Kidney (tissue), 13 donors: ENCODE measurements at regions not wholly inside any gene's neighbourhood (a gene's known extent, or its start where the extent isn't known, plus 50 kb on each side); places are given as distances from the start of the nearest gene placed in this dataset.
"Not testable (repeated sequence)": the region's sequence is repeated elsewhere in the genome, so short reads cannot be mapped to it uniquely, and the experiment has no call there.

Source experiments
- DNase-seq, 5 donors: peaks; one replicate each; pipeline ENCODE4 v3.0.0-alpha.2; 2013 to 2020
- FAIRE-seq: peaks from 2 replicates; lab custom pipeline; 2012; peaks lifted over from hg19 to GRCh38; lab: Jason Lieb, UNC
- H3K27ac ChIP-seq, 2 donors: one replicate each; pipeline ENCODE4 v1.7.0; 2013; ENCODE audit warnings: low read depth in 2 of 2, low read length in 2 of 2, inconsistent platforms in 1 of 2
- H3K27me3 ChIP-seq: one replicate; pipeline ENCODE4 v1.7.1; 2013; ENCODE audit warnings: low read length, inconsistent platforms; ENCODE audit not compliant: control insufficient read depth, insufficient read depth
- H3K36me3 ChIP-seq, 3 donors: one replicate each; pipeline versions ENCODE4 v1.7.0 to v1.7.1; 2013; ENCODE audit warnings: low read length in 3 of 3, control low read depth in 1 of 3, inconsistent platforms in 1 of 3; ENCODE audit not compliant: insufficient read depth in 3 of 3, control insufficient read depth in 2 of 3
- H3K4me1 ChIP-seq, 3 donors: one replicate each; pipeline versions ENCODE4 v1.7.0 to v1.7.1; 2013; ENCODE audit warnings: low read length in 3 of 3, inconsistent platforms in 1 of 3, low read depth in 1 of 3; ENCODE audit not compliant: control insufficient read depth in 2 of 3, insufficient read depth in 2 of 3
- H3K4me3 ChIP-seq, 3 donors: one replicate each; pipeline versions ENCODE4 v1.7.0 to v1.8.1; 2013; ENCODE audit warnings: low read length in 3 of 3, control low read depth in 1 of 3, inconsistent platforms in 1 of 3
- H3K9ac ChIP-seq, 3 donors: one replicate each; pipeline versions ENCODE4 v1.7.0 to v1.7.1; 2013; ENCODE audit warnings: low read length in 3 of 3, control low read depth in 1 of 3, inconsistent platforms in 1 of 3
- H3K9me3 ChIP-seq, 3 donors: one replicate each; pipeline versions ENCODE4 v1.7.0 to v1.7.1; 2013; ENCODE audit warnings: low read length in 3 of 3, control low read depth in 1 of 3, inconsistent platforms in 1 of 3; ENCODE audit not compliant: control insufficient read depth in 2 of 3, insufficient read depth in 1 of 3
- intact Hi-C: fragments of 100-400 bp; cut with DNase I; formaldehyde crosslinking; loops from one replicate; pipeline ENCODE4 v1.11.1; 2022
- TF ChIP-seq, protein P1 (sequence below): IDR thresholded peaks from 3 replicates; pipeline ENCODE4 v1.5.1; 2012; ENCODE audit warnings: mild to moderate bottlenecking, moderate library complexity, borderline replicate concordance; ENCODE audit not compliant: insufficient read depth; ENCODE audit errors: extremely low read depth
- donor health status: control.
- donor health status: control.
- donor health status: control.
- donor health status: control.
- donor health status: control.
- donor health status: DM: yes; HTN: yes; CAD: no.
- donor health status: Normal renal cell carcinoma (clear cell type).

GRCh38 chr3:154864947-154865346, 215.2 kb upstream of the MME start:
- intact Hi-C loops, result no loop called here
- H3K4me1 ChIP-seq, result no peaks in the 10 kb centered on the region
- no peak for FAIRE-seq

GRCh38 chr3:154862265-154862664, 217.9 kb upstream of the MME start:
- Histone ChIP-seq H3K36me3 (no peaks in the 10 kb centered on the region), H3K9ac (no peak overlapping the region), H3K9me3 (no peaks in the 10 kb centered on the region), H3K4me1 (no peaks in the 10 kb centered on the region), H3K27ac (no peak overlapping the region), H3K4me3 (no peak overlapping the region), H3K27me3 (no peaks in the 10 kb centered on the region)
- no peak for DNase-seq
- TF ChIP-seq, protein P1, sequence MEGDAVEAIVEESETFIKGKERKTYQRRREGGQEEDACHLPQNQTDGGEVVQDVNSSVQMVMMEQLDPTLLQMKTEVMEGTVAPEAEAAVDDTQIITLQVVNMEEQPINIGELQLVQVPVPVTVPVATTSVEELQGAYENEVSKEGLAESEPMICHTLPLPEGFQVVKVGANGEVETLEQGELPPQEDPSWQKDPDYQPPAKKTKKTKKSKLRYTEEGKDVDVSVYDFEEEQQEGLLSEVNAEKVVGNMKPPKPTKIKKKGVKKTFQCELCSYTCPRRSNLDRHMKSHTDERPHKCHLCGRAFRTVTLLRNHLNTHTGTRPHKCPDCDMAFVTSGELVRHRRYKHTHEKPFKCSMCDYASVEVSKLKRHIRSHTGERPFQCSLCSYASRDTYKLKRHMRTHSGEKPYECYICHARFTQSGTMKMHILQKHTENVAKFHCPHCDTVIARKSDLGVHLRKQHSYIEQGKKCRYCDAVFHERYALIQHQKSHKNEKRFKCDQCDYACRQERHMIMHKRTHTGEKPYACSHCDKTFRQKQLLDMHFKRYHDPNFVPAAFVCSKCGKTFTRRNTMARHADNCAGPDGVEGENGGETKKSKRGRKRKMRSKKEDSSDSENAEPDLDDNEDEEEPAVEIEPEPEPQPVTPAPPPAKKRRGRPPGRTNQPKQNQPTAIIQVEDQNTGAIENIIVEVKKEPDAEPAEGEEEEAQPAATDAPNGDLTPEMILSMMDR, result no peak
- FAIRE-seq, result no peak
- intact Hi-C loops, result no loop called here

More at GRCh38 chr3:154864947-154865346, 215.2 kb upstream of the MME start:
- DNase-seq, result no peak
- no peaks in the 10 kb centered on the region for H3K36me3 ChIP-seq
- no peaks in the 10 kb centered on the region for H3K27me3 ChIP-seq
- H3K27ac ChIP-seq, result no peak overlapping the region
- no peaks in the 10 kb centered on the region for H3K9me3 ChIP-seq
- no peak overlapping the region for H3K4me3 ChIP-seq
- H3K9ac ChIP-seq, result no peak overlapping the region
- TF ChIP-seq, protein P1, result no peak

DNA sequence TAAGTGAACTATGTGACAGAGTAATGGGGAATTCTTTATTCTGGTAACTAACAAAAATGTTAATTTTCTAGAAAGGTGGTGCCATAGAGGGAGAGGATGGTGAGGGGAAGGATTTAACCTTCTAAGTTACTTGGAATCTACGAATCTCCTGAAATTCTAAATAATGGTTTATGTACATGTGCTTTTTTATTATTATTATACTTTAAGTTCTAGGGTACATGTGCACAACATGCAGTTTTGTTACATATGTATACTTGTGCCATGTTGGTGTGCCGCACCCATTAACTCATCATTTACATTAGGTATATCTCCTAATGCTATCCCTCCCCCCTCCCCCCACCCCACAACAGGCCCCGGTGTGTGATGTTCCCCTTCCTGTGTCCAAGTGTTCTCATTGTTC, 227.1 kb upstream of the MME start:
- intact Hi-C loops, H3K27ac ChIP-seq, FAIRE-seq, H3K27me3 ChIP-seq, H3K4me3 ChIP-seq, DNase-seq, H3K4me1 ChIP-seq, H3K9ac ChIP-seq, H3K36me3 ChIP-seq, H3K9me3 ChIP-seq: not testable (repeated sequence)

- Histone ChIP-seq H3K27ac (no peak overlapping the region), H3K4me1 (no peaks in the 10 kb centered on the region), H3K4me3 (no peak overlapping the region), H3K9me3 (no peaks in the 10 kb centered on the region), H3K27me3 (no peaks in the 10 kb centered on the region), H3K36me3 (no peaks in the 10 kb centered on the region), H3K9ac (no peak overlapping the region)
- no peak for DNase-seq
- TF ChIP-seq, protein P1, result no peak
- FAIRE-seq, result no peak
- intact Hi-C loops, result no loop called here
Observed at GRCh38 chr3:154852515-154852914, 227.6 kb upstream of the MME start.
